SK-N-MC (cell line): ENCODE measurements at regions not wholly inside any gene's neighbourhood (a gene's known extent, or its start where the extent isn't known, plus 50 kb on each side); places are given as distances from the start of the nearest gene placed in this dataset.

Experiments
- DNase-seq: peaks from one replicate; pipeline ENCODE4 v3.0.0-alpha.2; 2011; ENCODE audit warnings: low read depth, low spot score
- H3K27ac ChIP-seq: fragments of 200-600 bp; sonication (generic); 2 replicates; pipeline ENCODE4 v1.5.1; 2016; ENCODE audit warnings: mixed run types
- H3K36me3 ChIP-seq: fragments of 200-600 bp; sonication (generic); 2 replicates; pipeline ENCODE4 v1.6.1; 2017; ENCODE audit warnings: antibody characterized with exemption, low read length, mixed read lengths; ENCODE audit not compliant: insufficient read depth
- H3K4me3 ChIP-seq: fragments of 200-600 bp; sonication (generic); 2 replicates; pipeline ENCODE4 v1.5.1; 2016
- H3K9ac ChIP-seq: fragments of 200-600 bp; sonication (generic); 2 replicates; pipeline ENCODE4 v1.8.0; 2017; ENCODE audit warnings: mixed run types, mixed read lengths; ENCODE audit not compliant: insufficient read length
- H3K9me3 ChIP-seq: fragments of 200-600 bp; sonication (generic); 2 replicates; pipeline ENCODE4 v1.6.1; 2017; ENCODE audit warnings: low read depth, mild to moderate bottlenecking, antibody characterized with exemption, low read length, moderate library complexity, mixed read lengths
- EZH2 ChIP-seq: fragments of 200-600 bp; sonication (generic); IDR thresholded peaks from one replicate; pipeline ENCODE4 v1.6.1; 2017; ENCODE audit warnings: antibody characterized with exemption
- FOXP2 ChIP-seq: optimal IDR thresholded peaks from 2 replicates; pipeline ENCODE3; 2011; ENCODE audit warnings: mild to moderate bottlenecking, moderate library complexity; ENCODE audit not compliant: insufficient read depth; ENCODE audit errors: extremely low read length, control extremely low read depth
- POLR2AphosphoS5 ChIP-seq: IDR thresholded peaks from 2 replicates; pipeline ENCODE4 v1.6.1; 2012; ENCODE audit warnings: mild to moderate bottlenecking, low read depth, low read length, borderline replicate concordance

GRCh38 chr11:10358696-10359095, 53.8 kb downstream of the ADM start:
- no peak overlapping the region for H3K27ac ChIP-seq
- no peak for DNase-seq
- no peaks in the 10 kb centered on the region for H3K36me3 ChIP-seq
- no peaks in the 10 kb centered on the region for H3K9me3 ChIP-seq
- H3K4me3 ChIP-seq = no peak overlapping the region
- TF ChIP-seq EZH2 = no peak
- no peak for TF ChIP-seq FOXP2
- no peak for TF ChIP-seq POLR2AphosphoS5
- H3K9ac ChIP-seq = no peak overlapping the region

- H3K36me3 ChIP-seq = no peaks in the 10 kb centered on the region
- H3K4me3 ChIP-seq = no peak overlapping the region
- no peaks in the 10 kb centered on the region for H3K9me3 ChIP-seq
- H3K27ac ChIP-seq = no peak overlapping the region
- H3K9ac ChIP-seq = no peak overlapping the region
- no peak for DNase-seq
- TF ChIP-seq EZH2 = no peak
- no peak for TF ChIP-seq FOXP2
- TF ChIP-seq POLR2AphosphoS5 = no peak
Measured at GRCh38 chr11:10359171-10359570, 54.3 kb downstream of the ADM start.

DNA sequence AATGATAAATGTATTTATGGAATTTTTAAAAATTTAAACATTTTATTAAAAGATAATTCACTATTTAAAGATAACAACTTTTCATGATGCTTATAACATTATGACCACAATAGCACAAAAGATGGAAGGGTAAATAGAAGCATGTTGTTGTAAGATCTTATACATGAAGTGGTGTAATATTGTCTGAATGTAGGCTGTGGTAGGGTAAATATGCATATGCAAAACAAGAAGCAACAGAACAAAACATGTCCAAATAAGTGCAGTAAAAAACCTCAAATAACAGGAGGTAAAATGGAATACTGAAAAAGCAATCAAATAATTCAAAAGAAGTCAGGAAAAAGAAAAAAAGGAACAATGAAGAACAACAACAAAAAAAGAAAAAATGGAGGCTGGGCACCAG, 56.0 kb downstream of the ADM start:
- Histone ChIP-seq H3K4me3 (no peak overlapping the region), H3K9me3 (no peaks in the 10 kb centered on the region), H3K36me3 (no peaks in the 10 kb centered on the region), H3K27ac (no peak overlapping the region), H3K9ac (no peak overlapping the region)
- TF ChIP-seq EZH2 (no peak), POLR2AphosphoS5 (no peak), FOXP2 (no peak)
- no peak for DNase-seq

- H3K36me3 ChIP-seq = no peaks in the 10 kb centered on the region
- H3K27ac ChIP-seq = no peak overlapping the region
- no peak for DNase-seq
- no peak overlapping the region for H3K4me3 ChIP-seq
- TF ChIP-seq POLR2AphosphoS5 = no peak
- TF ChIP-seq FOXP2 = no peak
- TF ChIP-seq EZH2 = no peak
- H3K9ac ChIP-seq = no peak overlapping the region
- no peaks in the 10 kb centered on the region for H3K9me3 ChIP-seq
Measured at GRCh38 chr11:10365045-10365444, 60.2 kb downstream of the ADM start.

DNA sequence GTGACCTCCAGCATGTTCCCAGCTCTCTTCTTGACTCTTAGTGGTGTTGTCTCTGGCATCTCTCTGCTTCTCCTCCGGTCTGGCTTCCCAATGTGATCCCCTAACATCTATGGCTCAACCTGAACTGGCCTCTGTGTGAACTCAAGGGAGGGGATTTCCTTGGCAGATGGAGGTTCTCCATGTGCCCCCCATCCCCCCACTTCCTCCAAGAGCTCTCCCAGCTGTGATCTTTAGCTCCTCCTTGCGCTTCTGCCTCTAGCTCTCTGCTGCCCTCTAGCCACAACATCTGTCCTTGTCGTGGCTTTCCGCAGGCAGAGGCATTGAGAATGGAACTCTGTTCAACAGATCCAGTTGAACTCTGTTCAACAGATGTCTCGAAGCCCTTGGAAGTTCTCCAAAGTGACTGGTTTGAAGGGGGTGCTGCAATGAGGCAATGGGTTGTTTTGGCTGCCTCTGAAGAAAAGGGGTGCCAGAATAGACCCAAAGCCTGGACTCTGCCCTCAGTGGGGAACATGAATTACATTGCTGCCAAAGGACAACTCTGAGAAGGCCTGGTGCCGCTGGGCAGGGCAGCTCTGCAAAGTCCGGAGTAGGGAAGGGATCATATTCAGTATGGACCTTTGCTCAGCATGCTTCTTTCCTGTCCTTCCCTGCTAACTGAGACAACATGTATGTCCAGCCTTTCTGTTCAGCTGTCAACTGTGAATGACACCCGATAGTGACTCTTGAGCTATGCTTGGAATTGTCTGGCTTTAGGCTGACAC, 61.9 kb downstream of the ADM start:
- H3K9ac ChIP-seq = no peak overlapping the region
- no peak overlapping the region for H3K27ac ChIP-seq
- H3K36me3 ChIP-seq = no peaks in the 10 kb centered on the region
- DNase-seq = peak; percentile 35
- H3K9me3 ChIP-seq = no peaks in the 10 kb centered on the region
- no peak for TF ChIP-seq POLR2AphosphoS5
- TF ChIP-seq EZH2 = no peak
- no peak for TF ChIP-seq FOXP2
- no peak overlapping the region for H3K4me3 ChIP-seq

DNA sequence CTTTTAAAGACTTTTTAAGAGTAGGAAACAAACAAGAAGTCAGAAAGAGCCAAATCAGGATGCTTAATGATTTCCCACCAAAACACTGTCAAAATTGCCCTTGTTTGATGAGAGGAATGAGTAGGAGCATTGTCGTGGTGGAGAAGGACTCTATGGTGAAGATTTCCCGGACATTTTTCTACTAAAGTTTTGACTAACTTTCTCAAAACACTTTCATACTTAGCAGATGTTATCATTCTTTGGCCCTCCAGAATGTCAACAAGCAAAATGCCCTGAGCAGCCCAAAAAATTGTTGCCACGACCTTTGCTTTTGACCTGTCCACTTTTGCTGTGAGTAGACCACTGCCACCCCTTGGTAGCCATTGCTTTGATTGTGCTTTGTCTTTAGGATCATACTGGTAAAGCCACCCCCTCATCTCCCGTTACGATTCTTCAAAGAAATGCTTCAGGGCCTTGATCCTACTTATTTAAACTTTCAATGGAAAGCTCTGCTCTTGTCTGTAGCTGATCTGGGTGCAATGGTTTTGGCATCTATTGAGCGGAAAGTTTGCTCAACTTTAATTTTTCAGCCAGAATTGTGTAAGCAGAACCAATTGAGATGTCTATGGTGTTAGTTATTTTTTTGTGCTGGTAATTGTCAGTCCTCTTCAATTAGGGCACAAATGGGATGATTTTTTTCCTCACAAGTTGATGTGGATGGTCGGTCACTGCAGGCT, 67.2 kb downstream of the ADM start:
- no peak for DNase-seq
- no peak for TF ChIP-seq EZH2
- TF ChIP-seq POLR2AphosphoS5 = no peak
- no peak for TF ChIP-seq FOXP2
- no peak overlapping the region for H3K9ac ChIP-seq
- H3K9me3 ChIP-seq = no peaks in the 10 kb centered on the region
- no peak overlapping the region for H3K27ac ChIP-seq
- no peaks in the 10 kb centered on the region for H3K36me3 ChIP-seq
- H3K4me3 ChIP-seq = no peak overlapping the region

GRCh38 chr11:10373340-10373739, 68.5 kb downstream of the ADM start:
- Histone ChIP-seq H3K9ac (no peak overlapping the region), H3K9me3 (no peaks in the 10 kb centered on the region), H3K27ac (no peak overlapping the region), H3K36me3 (no peaks in the 10 kb centered on the region), H3K4me3 (no peak overlapping the region)
- TF ChIP-seq FOXP2 = no peak
- TF ChIP-seq POLR2AphosphoS5 = no peak
- no peak for TF ChIP-seq EZH2
- DNase-seq = no peak

- TF ChIP-seq POLR2AphosphoS5 = no peak
- no peak for TF ChIP-seq EZH2
- no peak for TF ChIP-seq FOXP2
- DNase-seq = no peak
- no peaks in the 10 kb centered on the region for H3K9me3 ChIP-seq
- H3K27ac ChIP-seq = no peak overlapping the region
- no peak overlapping the region for H3K4me3 ChIP-seq
- no peaks in the 10 kb centered on the region for H3K36me3 ChIP-seq
- no peak overlapping the region for H3K9ac ChIP-seq
Measured at GRCh38 chr11:10373929-10374328, 69.1 kb downstream of the ADM start.

GRCh38 chr11:10374386-10374785, 69.5 kb downstream of the ADM start:
- H3K27ac ChIP-seq = no peak overlapping the region
- H3K9me3 ChIP-seq = no peaks in the 10 kb centered on the region
- no peak overlapping the region for H3K4me3 ChIP-seq
- H3K9ac ChIP-seq = no peak overlapping the region
- H3K36me3 ChIP-seq = no peaks in the 10 kb centered on the region
- DNase-seq = no peak
- TF ChIP-seq FOXP2 = no peak
- no peak for TF ChIP-seq EZH2
- no peak for TF ChIP-seq POLR2AphosphoS5
